ENCODE measurements at regions not wholly inside any gene's neighbourhood (a gene's known extent, or its start where the extent isn't known, plus 50 kb on each side); places are given as distances from the start of the nearest gene placed in this dataset.
"Not testable (repeated sequence)": the region's sequence is repeated elsewhere in the genome, so short reads cannot be mapped to it uniquely, and the experiment has no call there.

- DNase-seq (ENCODE audit: low spot score), result no peak
Measured at GRCh38 chr7:79624336-79624735, 170.9 kb upstream of the MAGI2 start.

- no peak for DNase-seq (ENCODE audit: low spot score)
Measured at GRCh38 chr7:79622781-79623180, 169.3 kb upstream of the MAGI2 start.

- DNase-seq (ENCODE audit: low spot score), result no peak
Measured at GRCh38 chr7:79620291-79620690, 166.8 kb upstream of the MAGI2 start.

- no peak for DNase-seq (ENCODE audit: low spot score)
Measured at GRCh38 chr7:79619216-79619615, 165.7 kb upstream of the MAGI2 start.

GRCh38 chr7:79615871-79616640 lies 162.6 kb upstream of the MAGI2 start:
- DNase-seq (ENCODE audit: low spot score), result no peak

- no peak for DNase-seq (ENCODE audit: low spot score)
Measured at GRCh38 chr7:79615466-79615865, 162.0 kb upstream of the MAGI2 start.

- DNase-seq (ENCODE audit: low spot score), result no peak
Measured at GRCh38 chr7:79612903-79613302, 159.4 kb upstream of the MAGI2 start.

GRCh38 chr7:79612022-79612421 lies 158.6 kb upstream of the MAGI2 start:
- no peak for DNase-seq (ENCODE audit: low spot score)

GRCh38 chr7:79610748-79611304 lies 157.4 kb upstream of the MAGI2 start:
- DNase-seq (ENCODE audit: low spot score), result no peak

GRCh38 chr7:79610313-79610712 lies 156.8 kb upstream of the MAGI2 start:
- DNase-seq (ENCODE audit: low spot score), result no peak

- DNase-seq (ENCODE audit: low spot score), result peak; percentile 13
Measured at GRCh38 chr7:79608005-79608404, 154.5 kb upstream of the MAGI2 start.

GRCh38 chr7:79604841-79605240 lies 151.4 kb upstream of the MAGI2 start:
- DNase-seq (ENCODE audit: low spot score), result no peak

- DNase-seq (ENCODE audit: low spot score), result no peak
Measured at GRCh38 chr7:79598351-79598750, 144.9 kb upstream of the MAGI2 start.

GRCh38 chr7:79594671-79595070 lies 141.2 kb upstream of the MAGI2 start:
- DNase-seq (ENCODE audit: low spot score), result not testable (repeated sequence)

- DNase-seq (ENCODE audit: low spot score), result no peak
Measured at GRCh38 chr7:79593866-79594301, 140.4 kb upstream of the MAGI2 start.

- DNase-seq (ENCODE audit: low spot score), result no peak
Measured at GRCh38 chr7:79590916-79591623, 137.6 kb upstream of the MAGI2 start.

GRCh38 chr7:79590391-79590790 lies 136.9 kb upstream of the MAGI2 start:
- no peak for DNase-seq (ENCODE audit: low spot score)

GRCh38 chr7:79570903-79571302 lies 117.4 kb upstream of the MAGI2 start:
- DNase-seq (ENCODE audit: low spot score), result no peak

GRCh38 chr7:79563821-79564522 lies 110.5 kb upstream of the MAGI2 start:
- DNase-seq (ENCODE audit: low spot score), result no peak

- no peak for DNase-seq (ENCODE audit: low spot score)
Measured at GRCh38 chr7:79555571-79555970, 102.1 kb upstream of the MAGI2 start.

- no peak for DNase-seq (ENCODE audit: low spot score)
Measured at GRCh38 chr7:79553811-79554555, 100.5 kb upstream of the MAGI2 start.

- no peak for DNase-seq (ENCODE audit: low spot score)
Measured at GRCh38 chr7:79552463-79552862, 99.0 kb upstream of the MAGI2 start.

All from HuH-7.5 (cell line).